HT-29 (cell line): ENCODE measurements at regions not wholly inside any gene's neighbourhood (a gene's known extent, or its start where the extent isn't known, plus 50 kb on each side); places are given as distances from the start of the nearest gene placed in this dataset.

Experiments
- DNase-seq: peaks from one replicate; pipeline ENCODE4 v3.0.0-alpha.2; 2015; ENCODE audit warnings: low spot score

GRCh38 chr2:158006961-158007719 lies 94.5 kb upstream of the UPP2 start:
- peak; percentile 36 for DNase-seq

DNA sequence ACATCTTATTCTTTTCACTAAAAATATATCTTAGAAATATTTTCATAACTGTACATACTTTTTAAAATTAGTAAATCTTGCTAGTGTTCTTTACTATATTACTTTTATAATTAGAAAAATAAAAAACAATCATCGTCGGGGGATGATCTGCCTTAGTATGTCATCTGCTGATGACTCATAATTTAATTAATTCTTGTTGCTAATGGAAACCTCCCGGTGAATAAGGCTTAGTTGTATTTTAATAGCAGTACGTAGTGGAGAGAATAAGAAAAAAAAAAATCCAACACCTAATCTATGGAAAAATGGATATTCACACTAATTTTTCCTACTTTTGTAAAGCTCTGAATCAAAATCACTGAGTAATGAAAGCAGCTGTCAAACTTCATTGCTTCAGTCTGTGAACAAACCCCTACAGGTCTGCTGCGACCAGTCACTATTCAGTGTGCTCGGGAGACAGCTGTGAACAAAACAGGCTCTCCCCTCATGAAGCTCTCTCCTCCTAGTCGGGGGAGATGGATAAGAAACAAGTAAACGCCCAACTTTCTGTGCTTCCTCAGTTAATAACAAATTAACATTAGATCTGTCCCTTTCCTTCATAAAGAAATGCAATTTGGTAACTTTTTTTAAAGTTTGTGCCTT lies 97.4 kb upstream of the UPP2 start:
- no peak for DNase-seq

- no peak for DNase-seq
These were observed 99.6 kb upstream of the UPP2 start for GRCh38 chr2:158002079-158002478.

GRCh38 chr2:157996799-157997198 lies 104.9 kb upstream of the UPP2 start:
- DNase-seq: no peak

DNA sequence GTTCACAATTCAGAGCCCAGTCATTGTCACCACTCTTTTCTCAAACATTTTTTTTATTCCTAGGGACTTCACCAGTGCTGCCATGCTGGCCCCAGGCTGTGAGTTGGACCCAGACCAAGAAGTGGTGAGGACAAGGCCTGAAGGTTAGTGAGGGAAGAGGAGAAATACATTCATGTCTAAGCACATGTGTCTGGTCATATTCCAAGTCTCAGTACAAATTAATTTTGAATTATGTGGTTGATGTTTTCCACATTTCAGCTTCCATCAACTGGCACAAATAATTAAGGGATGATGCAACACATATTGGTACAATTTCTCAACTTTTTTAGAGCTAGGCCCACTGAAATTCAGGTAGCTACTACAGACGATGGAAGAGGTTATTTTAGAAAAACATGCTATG lies 106.6 kb upstream of the UPP2 start:
- no peak for DNase-seq

- no peak for DNase-seq
These were observed 109.7 kb upstream of the UPP2 start for GRCh38 chr2:157991932-157992331.

DNA sequence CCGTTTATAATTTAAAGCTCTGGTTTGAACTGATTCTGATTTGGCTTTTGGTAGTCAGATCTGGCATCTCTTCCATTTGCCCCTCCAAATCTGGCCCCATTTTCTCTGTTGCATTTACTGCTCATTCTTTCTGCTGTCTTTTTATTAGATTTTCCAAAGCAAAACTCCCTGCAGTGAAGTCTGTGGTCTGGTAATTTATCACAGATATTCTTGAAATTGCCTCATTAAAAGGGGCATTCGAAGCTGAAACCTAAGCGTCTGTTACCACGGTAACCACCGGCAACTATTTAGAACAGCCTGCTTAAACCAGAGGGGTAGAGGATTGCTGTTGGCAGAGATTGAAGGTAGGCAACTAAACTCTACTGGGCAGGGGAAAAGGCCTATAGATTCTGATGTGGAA lies 111.5 kb upstream of the UPP2 start:
- no peak for DNase-seq

DNA sequence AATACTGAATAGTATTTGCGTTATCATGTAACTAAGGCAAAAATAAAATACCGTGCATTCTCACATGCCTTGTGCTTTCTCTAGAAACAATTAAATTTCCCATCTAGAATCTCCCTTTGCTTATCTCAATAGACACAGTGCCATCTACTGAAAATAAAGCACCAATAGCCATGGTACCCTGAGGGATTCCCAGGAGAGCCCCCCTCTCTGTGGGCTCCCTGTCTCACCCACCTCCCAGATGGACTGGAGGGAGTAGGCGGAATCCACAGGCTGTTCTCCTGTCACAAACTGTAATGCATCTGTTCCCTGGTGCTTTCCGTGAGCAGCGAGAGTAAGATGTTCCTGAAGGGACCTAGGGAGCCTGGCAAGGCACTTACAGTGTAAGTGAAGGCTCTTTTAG lies 112.4 kb upstream of the UPP2 start:
- no peak for DNase-seq

DNA sequence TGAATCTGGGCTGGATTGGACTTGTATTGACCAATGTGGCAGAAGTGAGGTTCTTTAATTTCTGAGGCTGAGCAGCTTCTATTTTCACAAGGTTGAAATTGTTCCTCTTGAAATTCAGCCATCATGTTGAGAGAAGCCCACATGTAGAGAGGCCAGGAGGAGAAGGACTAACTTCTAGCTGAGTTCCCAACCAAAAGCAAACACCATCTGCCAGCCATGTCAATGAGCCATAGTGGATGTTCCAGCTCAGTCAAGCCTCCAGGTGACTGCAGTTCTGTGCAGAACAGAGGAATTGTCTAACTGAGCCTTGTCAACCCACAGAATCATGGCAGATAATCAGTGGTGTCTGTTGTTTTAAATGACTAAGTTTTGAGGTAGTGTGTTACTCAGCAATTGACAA lies 110.6 kb upstream of the ACVR1 start:
- DNase-seq: no peak

- DNase-seq: no peak
These were observed 108.7 kb upstream of the ACVR1 start for GRCh38 chr2:157984866-157985265.

GRCh38 chr2:157980020-157980419 lies 103.9 kb upstream of the ACVR1 start:
- no peak for DNase-seq

DNA sequence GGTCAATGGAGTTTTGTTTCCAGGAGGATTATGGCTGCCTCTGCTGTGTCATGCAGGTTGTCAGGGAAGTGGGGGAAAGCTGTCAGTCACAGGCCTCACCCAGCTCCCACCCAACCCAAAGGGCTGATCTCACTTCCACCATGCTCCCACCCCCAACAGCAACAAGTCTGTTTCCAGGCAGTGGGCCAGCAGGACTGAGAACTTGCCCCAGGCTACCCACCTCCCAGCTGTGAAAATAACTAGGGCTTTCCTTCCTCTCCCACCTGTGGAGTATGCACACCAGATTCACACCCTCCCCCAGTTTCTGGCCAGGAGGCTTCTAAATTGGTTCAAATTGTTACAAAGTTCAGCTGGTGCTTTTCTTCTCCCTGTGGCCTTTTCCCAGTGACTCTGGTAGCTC lies 95.6 kb upstream of the ACVR1 start:
- no peak for DNase-seq

DNA sequence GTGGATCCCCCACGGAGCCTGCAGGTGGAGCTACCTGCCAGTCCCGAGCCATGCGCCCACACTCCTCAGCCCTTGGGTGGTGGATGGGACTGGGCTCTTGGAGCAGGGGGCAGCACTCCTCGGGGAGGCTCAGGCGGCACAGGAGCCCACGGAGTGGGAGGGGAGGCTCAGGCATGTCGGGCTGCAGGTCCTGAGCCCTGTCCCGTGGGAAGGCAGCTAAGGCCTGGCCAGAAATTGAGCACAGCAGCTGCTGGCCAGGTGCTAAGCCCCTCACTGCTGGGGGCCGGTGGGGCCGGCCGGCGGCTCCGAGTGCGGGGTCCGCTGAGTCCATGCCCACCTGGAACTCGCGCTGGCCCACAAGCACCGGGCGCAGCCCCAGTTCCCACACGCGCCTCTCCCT lies 91.7 kb upstream of the ACVR1 start:
- no peak for DNase-seq

DNA sequence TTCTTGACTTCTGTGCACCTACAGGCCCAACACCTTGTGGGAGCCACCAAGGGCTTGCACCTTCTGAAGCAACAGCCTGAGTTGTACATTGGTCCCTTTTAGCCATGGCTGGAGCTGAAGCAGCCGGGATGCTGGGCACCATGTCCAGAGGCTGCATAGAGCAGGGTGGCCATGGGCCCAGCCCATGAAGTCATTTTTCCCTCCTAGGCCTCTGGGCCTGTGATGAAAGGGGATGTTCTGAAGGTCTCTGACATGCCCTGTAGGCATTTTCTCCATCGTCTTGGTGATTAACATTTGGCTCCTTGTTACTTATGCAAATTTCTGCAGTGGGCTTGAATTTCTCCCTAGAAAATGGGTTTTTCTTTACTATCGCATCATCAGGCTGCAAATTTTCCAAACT lies 83.1 kb upstream of the ACVR1 start:
- no peak for DNase-seq

DNA sequence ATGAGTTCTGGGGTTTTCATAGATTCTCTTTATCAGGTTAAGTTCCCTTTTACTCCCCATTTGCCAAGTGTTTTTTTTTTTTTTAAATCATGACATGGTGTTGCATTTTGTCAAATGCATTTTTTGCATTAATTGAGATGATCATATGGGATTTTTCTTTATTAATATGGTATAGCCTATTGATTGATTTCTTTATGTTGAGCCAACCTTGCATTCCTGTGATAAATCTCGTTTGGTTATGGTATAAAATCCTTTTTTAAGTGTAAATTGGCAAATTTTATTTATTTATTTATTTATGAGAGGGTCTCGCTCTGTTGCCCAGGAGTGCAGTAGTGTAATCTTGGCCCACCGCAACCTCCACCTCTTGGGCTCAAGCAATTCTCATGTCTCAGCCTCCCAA lies 81.5 kb upstream of the ACVR1 start:
- DNase-seq: no peak

DNA sequence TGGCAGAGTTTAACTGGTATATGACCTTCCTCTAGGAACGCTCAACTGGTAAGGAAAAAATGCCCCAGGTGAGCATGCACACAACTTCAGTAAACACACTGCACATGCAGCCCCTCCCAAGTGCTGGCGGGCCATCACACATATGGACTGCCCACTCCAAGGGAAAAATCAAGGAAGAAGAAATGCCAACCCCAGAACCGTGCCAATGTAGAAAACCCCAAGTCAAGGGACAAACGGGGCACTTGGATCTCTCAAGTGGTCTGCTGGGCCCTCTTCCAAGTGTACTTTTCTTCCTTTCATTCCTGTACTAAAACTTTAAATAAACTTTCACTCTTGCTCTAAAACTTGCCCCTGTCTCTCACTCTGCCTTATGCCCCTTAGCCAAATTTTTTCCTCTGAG lies 76.4 kb upstream of the ACVR1 start:
- DNase-seq: no peak

DNA sequence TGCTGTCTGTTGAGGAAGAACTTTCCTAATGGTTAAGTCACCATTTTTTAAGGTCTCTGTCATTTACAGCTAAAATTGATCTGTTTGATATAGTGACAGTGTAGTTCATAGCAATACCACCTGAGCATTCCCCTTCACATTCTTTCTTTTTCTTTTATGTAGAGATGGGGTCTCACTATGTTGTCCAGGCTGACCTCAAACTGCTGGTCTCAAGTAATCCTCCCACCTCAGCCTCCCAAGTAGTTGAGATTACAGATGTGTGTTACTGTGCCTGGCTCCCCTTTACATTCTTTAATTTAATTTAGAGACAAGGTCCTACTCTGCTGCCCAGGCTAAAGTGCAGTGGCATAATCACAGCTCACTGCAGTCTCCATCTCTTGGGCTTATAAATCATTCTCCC lies 72.7 kb upstream of the ACVR1 start:
- DNase-seq: no peak

GRCh38 chr2:157946919-157947557 lies 70.9 kb upstream of the ACVR1 start:
- DNase-seq: no peak

DNA sequence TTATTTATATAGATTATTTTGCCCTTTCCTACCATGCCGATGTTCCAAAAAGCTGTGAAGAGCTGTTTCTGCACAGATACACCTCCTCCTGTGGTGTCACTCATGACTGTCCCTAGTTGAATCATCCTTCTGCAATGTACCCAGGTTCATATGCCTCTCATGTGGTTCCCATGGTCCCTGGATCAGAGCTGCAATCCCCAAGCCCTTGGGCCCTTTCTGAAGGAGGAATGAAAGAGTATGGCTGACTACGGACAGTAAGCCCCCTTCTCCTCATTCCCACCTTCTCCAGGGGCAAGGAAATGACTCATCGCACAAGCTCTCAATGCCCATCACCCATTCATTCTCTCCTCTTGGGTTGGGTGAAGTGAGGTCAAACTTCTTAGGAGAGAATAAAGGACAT lies 63.9 kb upstream of the ACVR1 start:
- no peak for DNase-seq

- no peak for DNase-seq
These were observed 62.4 kb upstream of the ACVR1 start for GRCh38 chr2:157938556-157938955.

GRCh38 chr2:157936406-157936805 lies 60.3 kb upstream of the ACVR1 start:
- DNase-seq: no peak

DNA sequence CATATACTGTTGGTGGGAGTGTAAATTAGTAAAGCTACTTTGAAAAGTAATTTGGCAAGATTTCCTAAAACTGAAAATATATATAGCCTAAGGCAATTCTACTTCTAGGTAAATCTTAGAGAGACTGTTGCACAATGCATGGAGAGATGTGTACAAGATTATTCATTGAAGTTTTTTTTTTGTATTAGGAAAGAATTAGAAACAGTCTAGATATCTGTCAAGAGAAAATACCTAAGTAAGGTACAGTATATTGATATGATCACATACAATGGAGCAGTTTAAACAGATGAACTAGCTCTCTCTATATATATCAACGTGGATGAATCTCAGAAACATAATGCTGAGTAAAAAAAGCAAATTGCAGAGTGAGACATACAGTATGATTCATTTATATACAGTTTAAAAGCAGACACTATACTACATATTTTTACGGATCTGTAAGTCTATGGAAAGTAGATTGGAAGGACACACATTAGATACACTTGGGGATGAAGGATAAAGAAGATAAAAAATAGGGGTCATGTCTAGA lies 59.3 kb upstream of the ACVR1 start:
- no peak for DNase-seq
